ENCODE measurements at regions not wholly inside any gene's neighbourhood (a gene's known extent, or its start where the extent isn't known, plus 50 kb on each side); places are given as distances from the start of the nearest gene placed in this dataset.

GRCh38 chr6:11432713-11433450 is 104.7 kb upstream of the TMEM170B start:
- CTCF ChIA-PET, result interaction anchor here (0.6 to 4.5 kb wide), 8 partner anchors 52 to 477 kb away, joined by 3 to 20 read pairs (median 3); partner anchors contain the start of gene SMIM13
- DNase-seq (ENCODE audit: low read depth), result peak; percentile 98
- Histone ChIP-seq H3K36me3 (ENCODE audit: control insufficient read depth, insufficient read depth, low read length) (no peaks in the 10 kb centered on the region), H3K27me3 (ENCODE audit: control insufficient read depth, insufficient read depth, low read length) (no peaks in the 10 kb centered on the region), H3K4me3 (ENCODE audit: low read depth, low read length) (no peak overlapping the region)
- POLR2A ChIA-PET, result interaction anchor here (0.6 kb wide), 1 partner anchor 52 kb away, joined by 3 read pairs; no protein-coding TSS in a partner anchor
- TF ChIP-seq, protein P1, sequence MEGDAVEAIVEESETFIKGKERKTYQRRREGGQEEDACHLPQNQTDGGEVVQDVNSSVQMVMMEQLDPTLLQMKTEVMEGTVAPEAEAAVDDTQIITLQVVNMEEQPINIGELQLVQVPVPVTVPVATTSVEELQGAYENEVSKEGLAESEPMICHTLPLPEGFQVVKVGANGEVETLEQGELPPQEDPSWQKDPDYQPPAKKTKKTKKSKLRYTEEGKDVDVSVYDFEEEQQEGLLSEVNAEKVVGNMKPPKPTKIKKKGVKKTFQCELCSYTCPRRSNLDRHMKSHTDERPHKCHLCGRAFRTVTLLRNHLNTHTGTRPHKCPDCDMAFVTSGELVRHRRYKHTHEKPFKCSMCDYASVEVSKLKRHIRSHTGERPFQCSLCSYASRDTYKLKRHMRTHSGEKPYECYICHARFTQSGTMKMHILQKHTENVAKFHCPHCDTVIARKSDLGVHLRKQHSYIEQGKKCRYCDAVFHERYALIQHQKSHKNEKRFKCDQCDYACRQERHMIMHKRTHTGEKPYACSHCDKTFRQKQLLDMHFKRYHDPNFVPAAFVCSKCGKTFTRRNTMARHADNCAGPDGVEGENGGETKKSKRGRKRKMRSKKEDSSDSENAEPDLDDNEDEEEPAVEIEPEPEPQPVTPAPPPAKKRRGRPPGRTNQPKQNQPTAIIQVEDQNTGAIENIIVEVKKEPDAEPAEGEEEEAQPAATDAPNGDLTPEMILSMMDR (IDR thresholded peaks at IDR 0.05; ENCODE audit: insufficient read depth, low read depth, low read length), result no peak

GRCh38 chr6:11432091-11432490 is 105.5 kb upstream of the TMEM170B start:
- Histone ChIP-seq H3K36me3 (ENCODE audit: control insufficient read depth, insufficient read depth, low read length) (no peaks in the 10 kb centered on the region), H3K4me3 (ENCODE audit: low read depth, low read length) (no peak overlapping the region), H3K27me3 (ENCODE audit: control insufficient read depth, insufficient read depth, low read length) (no peaks in the 10 kb centered on the region)
- TF ChIP-seq, protein P1 (IDR thresholded peaks at IDR 0.05; ENCODE audit: insufficient read depth, low read depth, low read length), result no peak
- ChIA-PET CTCF (interaction anchor here (0.8 to 4.5 kb wide), 4 partner anchors 64 to 289 kb away, joined by 3 to 20 read pairs (median 4); partner anchors contain the start of gene NEDD9), POLR2A (interaction anchor here (1.0 kb wide), 1 partner anchor 199 kb away, joined by 6 read pairs; no protein-coding TSS in a partner anchor)
- DNase-seq (ENCODE audit: low read depth), result no peak

GRCh38 chr6:11431455-11431937 is 106.1 kb upstream of the TMEM170B start:
- Histone ChIP-seq H3K27me3 (ENCODE audit: control insufficient read depth, insufficient read depth, low read length) (no peaks in the 10 kb centered on the region), H3K36me3 (ENCODE audit: control insufficient read depth, insufficient read depth, low read length) (no peaks in the 10 kb centered on the region), H3K4me3 (ENCODE audit: low read depth, low read length) (no peak overlapping the region)
- TF ChIP-seq, protein P1 (IDR thresholded peaks at IDR 0.05; ENCODE audit: insufficient read depth, low read depth, low read length), result no peak
- ChIA-PET CTCF (interaction anchor here (0.8 to 4.5 kb wide), 4 partner anchors 65 to 199 kb away, joined by 3 to 20 read pairs (median 4); partner anchors contain the start of gene NEDD9), POLR2A (interaction anchor here (1.0 kb wide), 1 partner anchor 198 kb away, joined by 6 read pairs; no protein-coding TSS in a partner anchor)
- no peak for DNase-seq (ENCODE audit: low read depth)

GRCh38 chr6:11430036-11430435 is 107.5 kb upstream of the TMEM170B start:
- no peaks in the 10 kb centered on the region for H3K36me3 ChIP-seq (ENCODE audit: control insufficient read depth, insufficient read depth, low read length)
- TF ChIP-seq, protein P1 (IDR thresholded peaks at IDR 0.05; ENCODE audit: insufficient read depth, low read depth, low read length), result no peak
- no peak for DNase-seq (ENCODE audit: low read depth)
- POLR2A ChIA-PET, result interaction anchor here (0.6 kb wide), 1 partner anchor 865 kb away, joined by 5 read pairs; no protein-coding TSS in a partner anchor
- H3K4me3 ChIP-seq (ENCODE audit: low read depth, low read length), result no peak overlapping the region
- CTCF ChIA-PET, result interaction anchor here (0.7 to 2.2 kb wide), 2 partner anchors 17 to 286 kb away, joined by 3 to 7 read pairs; no protein-coding TSS in a partner anchor
- no peaks in the 10 kb centered on the region for H3K27me3 ChIP-seq (ENCODE audit: control insufficient read depth, insufficient read depth, low read length)

DNA sequence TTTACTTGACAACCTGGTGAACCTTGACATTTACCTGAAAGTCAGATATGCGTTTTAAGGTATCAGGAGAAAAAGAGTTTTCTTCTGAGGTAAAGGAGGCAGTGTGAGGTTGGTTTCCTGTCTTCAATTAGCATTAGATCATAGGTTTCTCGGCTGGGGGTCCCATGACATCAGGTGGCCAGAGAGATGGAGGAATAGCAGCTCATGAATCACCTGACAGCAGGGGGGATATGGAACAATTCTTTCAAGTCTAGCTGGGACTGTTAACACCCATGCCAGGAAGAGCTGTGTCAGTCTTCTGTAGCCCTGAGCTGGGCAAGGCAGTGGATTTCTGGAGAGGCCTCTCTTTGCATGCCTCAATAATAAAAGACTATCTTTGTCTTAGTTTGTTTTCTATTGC is 108.0 kb upstream of the TMEM170B start:
- ChIA-PET POLR2A (no interaction called here), CTCF (interaction anchor here (0.6 to 2.2 kb wide), 3 partner anchors 17 to 286 kb away, joined by 3 to 7 read pairs (median 3); no protein-coding TSS in a partner anchor)
- Histone ChIP-seq H3K4me3 (ENCODE audit: low read depth, low read length) (no peak overlapping the region), H3K36me3 (ENCODE audit: control insufficient read depth, insufficient read depth, low read length) (no peaks in the 10 kb centered on the region), H3K27me3 (ENCODE audit: control insufficient read depth, insufficient read depth, low read length) (no peaks in the 10 kb centered on the region)
- TF ChIP-seq, protein P1 (IDR thresholded peaks at IDR 0.05; ENCODE audit: insufficient read depth, low read depth, low read length), result no peak
- DNase-seq (ENCODE audit: low read depth), result no peak
